KBM-7 (cell line): ENCODE measurements at regions not wholly inside any gene's neighbourhood (a gene's known extent, or its start where the extent isn't known, plus 50 kb on each side); places are given as distances from the start of the nearest gene placed in this dataset.

Source experiments
- DNase-seq: peaks from one replicate; pipeline ENCODE4 v3.0.0-alpha.2; 2015
- in situ Hi-C: fragments of 300-500 bp; cut with MboI; formaldehyde crosslinking; loops from 2 replicates; pipeline ENCODE4 v1.14.3; 2020; ENCODE audit warnings: low sequenced_read_pairs, low pct_unique_long_range_greater_than_20kb, mixed read lengths

DNA sequence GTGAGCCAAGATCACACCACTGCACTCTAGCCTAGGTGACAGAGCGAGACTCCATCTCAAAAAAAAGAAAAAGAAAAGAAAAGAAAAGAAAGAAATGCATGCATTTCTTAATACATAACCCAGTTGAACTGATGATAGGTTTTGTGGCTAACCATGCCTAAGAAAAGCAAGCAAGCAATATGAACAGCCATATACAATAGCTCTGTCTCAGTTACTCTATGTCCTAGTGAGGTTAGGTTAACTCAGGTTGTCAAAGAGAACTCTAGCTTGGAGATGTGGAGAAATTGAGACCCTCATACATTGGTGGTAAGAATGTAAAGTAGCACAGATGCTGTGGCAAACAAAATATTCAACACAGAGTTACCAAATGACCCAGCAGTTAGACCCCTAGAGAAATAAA is 167.0 kb upstream of the RASGEF1B start:
- in situ Hi-C loops, result no loop called here
- peak; percentile 2 for DNase-seq

- DNase-seq, result peak; percentile 53
These were observed 164.0 kb upstream of the RASGEF1B start for GRCh38 chr4:81635739-81636138.

DNA sequence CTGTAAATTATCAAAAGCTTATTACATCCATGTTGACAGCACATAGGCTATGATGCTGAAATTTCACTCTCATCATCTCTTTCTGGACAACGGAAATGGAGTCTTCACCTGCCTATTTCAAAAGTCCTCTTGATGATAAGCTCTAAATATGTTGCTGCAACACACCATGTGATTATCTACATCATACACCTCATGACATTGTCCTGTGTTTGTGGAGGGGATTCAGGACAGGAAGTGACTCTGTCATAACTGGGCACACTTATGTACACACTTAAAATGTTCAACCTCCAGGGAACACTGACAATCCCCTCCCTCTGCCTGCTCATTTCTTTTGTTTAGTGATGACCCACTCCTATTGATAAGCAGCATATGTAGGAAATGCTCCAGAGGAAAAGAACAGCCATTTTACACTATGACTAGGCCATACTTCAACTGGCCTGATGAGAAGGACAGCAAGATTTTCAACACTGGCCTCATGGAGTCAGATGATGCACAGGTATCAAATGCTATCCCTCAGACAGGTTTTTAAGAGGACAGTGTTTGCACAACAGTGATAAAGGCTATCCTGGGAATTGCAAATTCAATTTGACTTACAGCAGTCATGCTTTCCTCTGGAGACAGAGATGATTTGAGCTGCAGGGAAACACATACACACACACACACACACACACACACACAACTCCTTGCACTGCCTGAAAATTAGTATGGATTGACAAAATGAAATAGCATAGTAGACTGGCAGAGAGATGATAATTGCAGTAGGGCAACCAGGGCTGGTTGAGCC is 163.3 kb upstream of the RASGEF1B start:
- in situ Hi-C loops, result no loop called here
- no peak for DNase-seq

More at GRCh38 chr4:81635739-81636138, 164.0 kb upstream of the RASGEF1B start:
- in situ Hi-C loops, result no loop called here

DNA sequence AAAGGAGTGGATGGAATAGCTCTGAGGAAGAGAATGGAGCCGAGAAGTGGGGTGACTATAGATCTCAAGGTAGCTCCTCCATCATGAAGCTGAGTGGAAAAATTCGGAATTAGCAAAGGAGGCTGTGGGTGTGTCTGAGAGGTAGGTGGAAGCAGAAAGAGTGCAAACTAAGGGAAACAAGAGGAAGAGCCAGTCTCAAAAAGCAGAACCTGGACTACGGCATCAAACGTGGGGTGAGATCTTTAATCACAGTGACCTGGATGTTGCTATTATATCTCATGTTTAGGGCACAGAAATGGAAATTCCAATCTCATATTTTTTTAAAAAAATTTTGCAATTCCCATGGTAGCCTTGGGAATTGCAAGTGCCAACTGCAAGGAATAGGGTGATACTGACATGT is 162.5 kb upstream of the RASGEF1B start:
- in situ Hi-C loops, result no loop called here
- DNase-seq, result no peak

DNA sequence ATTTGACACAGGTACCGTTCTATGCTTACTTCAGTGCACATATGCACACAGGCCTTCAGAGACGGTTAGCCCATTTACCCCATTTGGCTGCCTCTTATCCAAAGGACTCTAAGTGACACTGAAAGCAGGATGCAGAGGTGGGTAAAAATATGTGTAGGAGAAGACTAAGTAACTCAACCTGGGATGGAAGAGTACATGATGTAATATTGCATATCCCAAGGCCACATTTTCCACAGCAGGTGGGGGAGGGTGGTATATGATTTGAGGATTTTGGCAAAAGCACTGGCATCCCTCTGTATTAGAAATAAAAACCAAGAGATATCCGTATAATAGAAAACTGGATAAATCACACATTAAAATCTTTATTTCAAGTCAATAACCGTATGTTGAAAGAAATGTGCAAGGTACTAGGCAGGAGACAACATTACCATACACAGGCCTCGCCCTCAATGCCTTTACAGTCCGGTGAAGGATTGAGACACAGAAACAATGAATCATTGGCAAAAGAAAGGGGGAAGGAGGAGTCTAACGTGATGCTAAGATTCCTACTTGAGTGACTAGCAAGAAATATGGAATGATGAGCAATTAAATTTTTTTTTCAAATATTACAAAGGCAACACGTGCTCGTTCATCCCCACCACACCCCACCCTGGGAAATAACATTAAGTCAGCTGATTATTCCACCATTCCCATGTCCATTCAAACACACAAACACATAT is 161.0 kb upstream of the RASGEF1B start:
- DNase-seq, result no peak
- in situ Hi-C loops, result no loop called here

DNA sequence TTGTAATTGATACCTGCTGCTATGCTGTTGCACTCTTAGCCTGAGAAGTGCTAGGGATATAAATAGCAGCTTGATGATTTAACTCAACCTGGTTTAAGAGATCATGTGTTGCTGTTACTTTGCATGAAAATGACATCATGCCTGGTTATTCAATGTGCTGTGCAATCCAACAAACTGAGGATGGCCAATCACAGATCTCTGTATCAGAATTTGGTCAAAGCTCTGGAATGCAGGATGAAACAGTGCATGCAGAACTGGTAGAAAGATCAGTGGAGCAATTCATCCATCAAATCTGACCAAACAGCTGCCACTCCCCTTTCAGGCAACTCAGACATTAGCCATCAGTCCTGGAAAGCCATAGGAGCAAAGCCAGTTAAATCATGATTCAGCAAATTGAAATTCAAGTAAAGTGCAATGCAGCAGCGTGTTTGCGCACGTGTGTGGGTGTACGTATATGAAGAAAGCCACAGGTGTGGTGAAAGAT is 160.3 kb upstream of the RASGEF1B start:
- no peak for DNase-seq
- in situ Hi-C loops, result no loop called here

- in situ Hi-C loops, result no loop called here
- DNase-seq, result no peak
These were observed 157.7 kb upstream of the RASGEF1B start for GRCh38 chr4:81629366-81629765.

GRCh38 chr4:81628489-81628888 is 156.8 kb upstream of the RASGEF1B start:
- in situ Hi-C loops, result no loop called here

GRCh38 chr4:81627590-81627989 is 155.9 kb upstream of the RASGEF1B start:
- DNase-seq, result no peak
- in situ Hi-C loops, result no loop called here

More at GRCh38 chr4:81628489-81628888, 156.8 kb upstream of the RASGEF1B start:
- DNase-seq, result no peak

DNA sequence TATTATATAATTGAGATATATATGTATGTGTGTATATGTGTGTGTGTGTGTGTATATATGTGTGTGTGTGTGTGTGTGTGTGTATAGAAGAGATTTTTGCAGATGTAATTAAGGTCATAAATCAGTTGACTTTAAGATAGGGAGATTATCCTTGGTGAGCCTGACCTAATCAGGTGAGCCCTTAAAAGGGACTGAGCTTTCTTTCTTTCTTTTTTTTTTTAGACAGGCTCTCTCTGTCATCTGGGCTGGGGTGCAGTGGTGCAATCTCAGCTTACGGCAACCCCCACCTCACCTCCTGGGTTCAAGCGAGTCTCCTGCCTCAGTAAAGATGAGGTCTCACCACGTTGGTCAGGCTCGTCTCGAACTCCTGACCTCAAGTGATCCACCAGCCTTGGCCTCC is 155.1 kb upstream of the RASGEF1B start:
- in situ Hi-C loops, result no loop called here
- no peak for DNase-seq

DNA sequence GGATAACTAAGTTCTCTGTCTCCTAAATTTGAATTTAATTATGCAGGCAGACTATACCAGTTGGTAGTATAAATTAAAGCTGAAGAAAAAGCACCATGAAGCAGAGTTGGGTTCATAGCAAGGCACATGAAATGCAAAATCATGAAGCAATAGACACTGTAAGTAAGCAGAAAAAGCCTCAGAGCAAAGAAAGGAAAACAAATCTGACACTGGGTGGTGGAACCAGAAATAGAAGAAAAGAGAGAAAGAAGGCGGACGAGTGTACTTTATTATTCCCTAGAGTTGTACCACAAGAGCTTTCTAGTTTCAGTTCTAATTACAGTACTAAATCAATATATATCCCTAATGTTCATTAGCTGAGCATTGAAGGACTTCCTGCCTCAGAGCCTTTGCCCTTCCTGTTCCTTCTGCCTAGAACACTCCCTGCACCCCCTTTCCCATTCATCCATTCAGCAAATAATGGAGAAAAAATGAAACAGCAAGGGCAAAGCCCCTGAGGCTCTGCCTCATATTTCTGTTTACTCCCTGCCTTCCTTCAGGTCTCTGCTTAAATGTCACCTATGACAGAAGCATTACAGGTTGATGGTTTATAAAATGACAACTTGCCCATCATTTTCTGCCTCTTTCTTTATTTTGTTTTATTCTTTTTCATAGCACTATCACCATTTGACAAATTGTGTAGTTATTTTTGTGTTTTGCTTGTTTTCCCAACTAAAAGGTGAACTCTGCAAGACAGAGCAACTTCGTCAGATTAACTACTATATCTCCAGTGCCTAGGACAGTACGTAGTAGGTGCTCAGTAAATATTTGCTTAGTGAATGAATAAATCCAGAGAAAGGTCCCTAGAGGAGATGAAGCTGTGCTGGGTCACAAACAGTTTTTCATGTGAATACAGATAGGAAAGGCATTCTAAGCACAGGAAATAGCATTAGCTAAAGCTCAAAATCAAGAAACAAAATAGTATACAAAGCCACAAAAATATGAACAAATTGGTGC is 154.0 kb upstream of the RASGEF1B start:
- DNase-seq, result no peak
- in situ Hi-C loops, result no loop called here

GRCh38 chr4:81623434-81623833 is 151.7 kb upstream of the RASGEF1B start:
- DNase-seq, result no peak
- in situ Hi-C loops, result no loop called here

- DNase-seq, result no peak
- in situ Hi-C loops, result no loop called here
These were observed 150.9 kb upstream of the RASGEF1B start for GRCh38 chr4:81622474-81623184.

GRCh38 chr4:81622028-81622427 is 150.3 kb upstream of the RASGEF1B start:
- no peak for DNase-seq
- in situ Hi-C loops, result no loop called here

- in situ Hi-C loops, result no loop called here
- no peak for DNase-seq
These were observed 149.8 kb upstream of the RASGEF1B start for GRCh38 chr4:81621490-81621889.

GRCh38 chr4:81620442-81620841 is 148.7 kb upstream of the RASGEF1B start:
- in situ Hi-C loops, result no loop called here
- no peak for DNase-seq

DNA sequence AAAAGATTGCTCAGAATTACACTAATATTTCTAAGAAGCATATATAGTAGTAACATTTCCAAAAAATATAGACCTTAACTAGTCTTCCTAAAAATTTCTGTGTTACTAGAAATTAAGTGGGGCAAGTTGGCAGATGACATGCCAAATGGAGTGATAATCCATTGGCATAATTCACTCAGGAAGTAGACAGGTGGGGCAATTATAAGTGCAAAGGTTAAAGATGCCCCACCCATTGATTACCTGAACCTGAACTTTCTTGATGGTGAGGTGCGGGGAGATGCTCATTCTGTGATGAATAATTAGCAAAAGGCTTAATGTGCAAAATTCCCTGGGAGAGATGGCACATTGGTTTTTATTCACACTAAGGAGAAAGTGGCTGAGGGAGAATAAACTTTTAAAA is 145.8 kb upstream of the RASGEF1B start:
- no peak for DNase-seq
- in situ Hi-C loops, result no loop called here

DNA sequence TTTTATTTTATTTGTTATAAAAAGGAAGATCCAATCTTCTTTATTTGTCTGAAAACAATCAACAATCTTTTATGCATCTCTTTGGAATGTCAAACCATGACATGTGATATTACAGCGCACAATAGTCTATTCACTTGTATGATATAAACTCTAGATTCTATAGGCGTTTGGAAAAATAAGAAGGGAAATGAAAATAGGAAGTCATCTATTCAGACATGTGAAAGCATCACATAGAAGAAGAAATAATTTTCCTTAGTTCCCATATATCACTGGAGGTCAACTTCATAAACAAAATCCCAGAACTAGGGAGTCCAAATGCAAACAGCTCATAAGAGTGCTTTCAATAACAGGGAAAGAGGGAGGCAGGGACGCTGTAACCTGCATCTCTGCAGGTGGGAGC is 139.5 kb upstream of the RASGEF1B start:
- no peak for DNase-seq
- in situ Hi-C loops, result no loop called here

GRCh38 chr4:81609844-81610243 is 138.1 kb upstream of the RASGEF1B start:
- in situ Hi-C loops, result no loop called here

More at GRCh38 chr4:81609844-81610243, 138.1 kb upstream of the RASGEF1B start:
- DNase-seq, result no peak
